ENCODE measurements at regions not wholly inside any gene's neighbourhood (a gene's known extent, or its start where the extent isn't known, plus 50 kb on each side); places are given as distances from the start of the nearest gene placed in this dataset.

GRCh38 chr10:22137542-22137941 is 80.3 kb downstream of the EBLN1 start:
- no peak for TF ChIP-seq ZNF713 (CRISPR knock-in tag; IDR thresholded peaks at IDR 0.05)
- no peak for TF ChIP-seq SNAI1 (CRISPR knock-in tag; IDR thresholded peaks at IDR 0.05; ENCODE audit: borderline replicate concordance)
- TF ChIP-seq FOXK2 (IDR thresholded peaks at IDR 0.05) = no peak
- no peak for TF ChIP-seq ZNF350 (CRISPR knock-in tag; IDR thresholded peaks at IDR 0.05; ENCODE audit: borderline replicate concordance, low read depth)

All from HepG2 (cell line).